LNCAP (cell line): ENCODE measurements at regions not wholly inside any gene's neighbourhood (a gene's known extent, or its start where the extent isn't known, plus 50 kb on each side); places are given as distances from the start of the nearest gene placed in this dataset.

Experiments
- CTCF ChIP-seq: fragments of 450-650 bp; IDR thresholded peaks from 2 replicates; pipeline ENCODE4 v1.5.1; 2017; ENCODE audit warnings: mild to moderate bottlenecking

GRCh38 chr6:23547851-23548250 is 578.2 kb upstream of the NRSN1 start:
- TF ChIP-seq CTCF, result peak; percentile 52

GRCh38 chr6:23559587-23560343 is 566.2 kb upstream of the NRSN1 start:
- TF ChIP-seq CTCF, result no peak

GRCh38 chr6:23561732-23562131 is 564.3 kb upstream of the NRSN1 start:
- no peak for TF ChIP-seq CTCF

- TF ChIP-seq CTCF, result no peak
These were observed 563.5 kb upstream of the NRSN1 start for GRCh38 chr6:23562554-23562953.

GRCh38 chr6:23563323-23563722 is 562.7 kb upstream of the NRSN1 start:
- TF ChIP-seq CTCF, result no peak

GRCh38 chr6:23566418-23566817 is 559.6 kb upstream of the NRSN1 start:
- no peak for TF ChIP-seq CTCF

GRCh38 chr6:23568292-23568691 is 557.7 kb upstream of the NRSN1 start:
- TF ChIP-seq CTCF, result no peak
